ENCODE measurements at regions not wholly inside any gene's neighbourhood (a gene's known extent, or its start where the extent isn't known, plus 50 kb on each side); places are given as distances from the start of the nearest gene placed in this dataset.

- no peak for FAIRE-seq
Observed at GRCh38 chr11:10920875-10921274, 63.0 kb upstream of the ZBED5 start.

GRCh38 chr11:10920205-10920604 lies 62.4 kb upstream of the ZBED5 start:
- no peak for FAIRE-seq

- no peak for FAIRE-seq
Observed at GRCh38 chr11:10918698-10919097, 60.8 kb upstream of the ZBED5 start.

DNA sequence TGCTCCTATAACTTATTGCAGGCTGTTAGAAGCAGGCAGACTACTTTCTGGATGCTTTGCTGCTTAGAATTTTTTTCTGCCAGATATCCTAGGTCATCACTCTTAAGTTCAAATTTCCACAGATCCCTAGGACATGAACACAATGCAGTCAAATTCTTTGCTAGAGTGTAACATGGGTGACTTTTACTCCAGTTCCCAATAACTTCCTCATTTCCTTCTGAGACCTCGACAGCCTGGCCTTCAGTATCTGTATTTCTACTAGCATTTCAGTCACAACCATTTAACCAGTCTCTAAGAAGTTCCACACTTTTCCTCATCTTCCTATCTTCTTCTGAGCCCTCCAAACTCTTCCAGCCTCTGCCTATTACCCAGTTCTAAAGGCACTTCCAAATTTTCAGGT lies 60.4 kb upstream of the ZBED5 start:
- FAIRE-seq, result no peak

- no peak for FAIRE-seq
Observed at GRCh38 chr11:10917802-10918201, 59.9 kb upstream of the ZBED5 start.

DNA sequence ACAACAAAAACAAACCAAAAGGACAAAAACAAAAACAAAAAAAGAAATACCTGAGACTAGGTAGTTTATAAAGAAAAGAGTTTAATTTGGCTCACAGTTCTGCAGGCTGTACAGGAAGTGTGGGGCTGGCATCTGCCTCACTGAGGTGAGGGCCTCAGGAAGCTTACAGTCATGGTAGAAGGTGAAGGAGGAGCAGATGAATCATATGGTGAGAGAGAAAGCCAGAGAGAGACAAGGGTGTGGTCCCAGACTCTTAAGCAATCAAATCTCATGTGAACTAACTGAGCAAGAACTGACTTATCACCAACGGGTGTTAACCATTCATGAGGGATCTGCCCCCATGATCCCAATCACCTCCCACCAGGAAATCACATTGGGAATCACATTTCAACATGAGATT lies 58.8 kb upstream of the ZBED5 start:
- no peak for FAIRE-seq

DNA sequence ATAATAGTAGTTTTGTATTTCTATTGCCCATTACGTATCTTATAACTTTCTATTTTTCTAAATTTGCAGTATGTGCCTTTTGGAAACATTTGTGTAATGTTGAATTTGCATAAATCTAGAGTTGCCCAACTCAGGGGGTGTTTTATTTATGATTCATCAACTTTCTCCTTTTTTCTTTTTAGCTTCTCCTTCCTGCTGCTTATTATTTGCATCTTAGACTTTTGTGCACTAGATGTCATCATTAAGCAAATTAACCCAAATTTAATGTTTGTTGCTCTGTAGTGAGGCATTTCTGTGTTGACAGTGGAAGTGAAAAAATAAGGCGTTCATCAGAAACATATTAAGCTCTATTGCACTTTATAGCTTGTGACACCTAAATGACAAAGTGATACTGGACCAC lies 56.2 kb upstream of the ZBED5 start:
- FAIRE-seq, result no peak

DNA sequence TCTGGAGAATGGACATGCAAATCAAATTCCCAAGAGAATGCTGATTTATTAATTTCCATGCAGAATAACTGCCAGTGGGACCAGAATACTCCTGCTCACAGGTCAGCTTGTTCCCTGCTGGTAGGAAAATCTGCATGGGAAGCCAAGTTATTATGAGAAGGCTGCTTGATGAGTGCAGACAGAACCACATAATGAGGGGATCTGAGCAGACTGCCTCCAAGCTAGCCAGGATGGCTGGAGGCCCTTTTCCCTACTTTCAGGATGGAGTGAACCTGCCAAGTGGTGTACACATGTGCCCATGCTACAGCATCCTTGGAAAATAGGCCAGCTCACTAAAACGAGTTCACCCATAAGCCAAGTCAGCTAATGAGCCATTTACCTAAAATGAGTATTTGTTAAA lies 55.2 kb upstream of the ZBED5 start:
- no peak for FAIRE-seq

DNA sequence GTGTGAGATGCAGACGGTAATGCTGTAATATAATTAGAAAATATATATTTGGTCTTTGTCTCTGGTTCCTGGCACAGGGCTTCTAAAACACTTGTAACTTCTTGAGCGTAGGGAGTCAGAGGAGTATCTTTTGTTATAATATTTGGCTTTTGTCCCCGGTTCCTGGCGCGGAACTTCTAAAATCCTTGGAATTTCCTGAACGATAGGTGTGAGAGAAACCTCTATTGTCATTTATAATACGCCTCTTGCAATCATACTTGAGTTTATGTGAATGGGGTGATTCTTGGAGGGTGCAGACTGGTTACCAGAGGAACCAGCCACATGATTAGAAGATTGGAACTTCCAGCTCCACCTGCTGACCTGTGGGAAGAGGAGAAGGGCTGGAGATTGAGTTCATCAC lies 54.1 kb upstream of the ZBED5 start:
- no peak for FAIRE-seq

DNA sequence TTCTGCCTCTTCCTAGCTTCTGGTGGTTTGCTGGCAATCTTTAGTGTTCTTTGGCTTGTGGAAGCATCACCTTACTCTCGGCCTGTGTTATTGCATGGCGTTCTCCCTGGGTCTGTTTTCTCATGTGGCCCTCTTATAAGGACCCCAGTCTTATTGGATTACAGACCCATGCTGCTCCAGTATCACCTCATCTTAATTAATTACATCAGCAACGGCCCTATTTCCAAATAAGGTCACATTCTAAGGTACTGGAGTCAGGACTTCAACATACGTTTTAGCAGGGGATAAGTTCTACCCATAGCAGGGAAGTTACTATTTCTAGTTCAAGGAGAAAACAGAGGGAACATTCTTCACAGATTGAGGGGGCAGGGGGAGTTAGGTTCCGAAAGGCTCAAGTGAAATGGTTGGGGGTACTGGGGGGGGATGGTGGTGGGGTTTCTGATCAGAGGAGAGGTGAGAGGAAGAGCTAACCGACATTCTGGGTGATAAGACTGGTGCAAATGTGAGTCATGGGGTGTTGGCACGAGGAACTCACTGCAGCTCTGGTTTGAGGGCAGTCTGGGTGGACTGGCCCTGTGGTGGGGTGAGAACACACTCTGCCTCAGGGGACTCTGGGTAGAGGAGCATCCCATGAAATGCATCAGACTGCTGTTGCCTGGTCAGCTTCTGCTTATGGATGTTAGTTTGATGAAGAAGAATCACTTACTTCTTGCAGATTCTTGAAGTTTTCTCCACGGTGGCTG lies 51.5 kb upstream of the ZBED5 start:
- no peak for FAIRE-seq

GRCh38 chr11:10908215-10908951 lies 50.5 kb upstream of the ZBED5 start:
- FAIRE-seq, result no peak
